ENCODE measurements at regions not wholly inside any gene's neighbourhood (a gene's known extent, or its start where the extent isn't known, plus 50 kb on each side); places are given as distances from the start of the nearest gene placed in this dataset.

- no peak for DNase-seq (ENCODE audit: extremely low spot score in 2 of 2)
- intact Hi-C loops (cut with DNase I), result no loop called here
- Histone ChIP-seq H3K9me3 (no peaks in the 10 kb centered on the region), H3K27me3 (no peaks in the 10 kb centered on the region), H3K4me3 (no peak overlapping the region), H3K27ac (no peak overlapping the region), H3K36me3 (no peaks in the 10 kb centered on the region), H3K4me1 (peaks cover 3% of the 10 kb centered on the region)
- TF ChIP-seq POLR2A (IDR thresholded peaks at IDR 0.05) (no peak), POLR2AphosphoS5 (IDR thresholded peaks at IDR 0.05; ENCODE audit: insufficient read depth in 1 of 2, low read depth in 1 of 2) (no peak)
Measured at GRCh38 chr6:79818471-79818870, 128.9 kb downstream of the ELOVL4 start.

DNA sequence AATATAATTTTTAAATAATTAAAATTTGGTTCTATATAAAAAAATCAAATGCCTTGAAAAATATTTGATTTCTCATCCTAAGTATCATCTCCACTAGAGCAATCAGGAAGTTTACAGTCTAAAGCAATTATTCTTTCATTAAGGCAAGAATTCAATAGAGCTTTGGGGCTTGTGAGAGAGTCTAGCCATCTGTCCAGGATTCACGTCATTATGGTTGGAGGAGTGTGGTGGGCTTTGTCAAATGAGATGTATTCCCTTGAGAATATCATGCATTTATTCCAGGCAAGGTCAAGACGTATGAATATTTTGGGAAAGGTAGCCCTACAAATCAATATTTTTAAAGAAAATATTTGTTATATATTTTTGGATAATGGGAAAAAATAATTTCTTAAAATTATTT lies 132.4 kb downstream of the ELOVL4 start:
- H3K27ac ChIP-seq, result no peak overlapping the region
- no peaks in the 10 kb centered on the region for H3K27me3 ChIP-seq
- H3K4me3 ChIP-seq, result no peak overlapping the region
- intact Hi-C loops (cut with DNase I), result no loop called here
- no peak for DNase-seq (ENCODE audit: extremely low spot score in 2 of 2)
- no peaks in the 10 kb centered on the region for H3K36me3 ChIP-seq
- no peaks in the 10 kb centered on the region for H3K9me3 ChIP-seq
- TF ChIP-seq POLR2A (IDR thresholded peaks at IDR 0.05) (no peak), POLR2AphosphoS5 (IDR thresholded peaks at IDR 0.05; ENCODE audit: insufficient read depth in 1 of 2, low read depth in 1 of 2) (no peak)
- TF ChIP-seq, protein P1, sequence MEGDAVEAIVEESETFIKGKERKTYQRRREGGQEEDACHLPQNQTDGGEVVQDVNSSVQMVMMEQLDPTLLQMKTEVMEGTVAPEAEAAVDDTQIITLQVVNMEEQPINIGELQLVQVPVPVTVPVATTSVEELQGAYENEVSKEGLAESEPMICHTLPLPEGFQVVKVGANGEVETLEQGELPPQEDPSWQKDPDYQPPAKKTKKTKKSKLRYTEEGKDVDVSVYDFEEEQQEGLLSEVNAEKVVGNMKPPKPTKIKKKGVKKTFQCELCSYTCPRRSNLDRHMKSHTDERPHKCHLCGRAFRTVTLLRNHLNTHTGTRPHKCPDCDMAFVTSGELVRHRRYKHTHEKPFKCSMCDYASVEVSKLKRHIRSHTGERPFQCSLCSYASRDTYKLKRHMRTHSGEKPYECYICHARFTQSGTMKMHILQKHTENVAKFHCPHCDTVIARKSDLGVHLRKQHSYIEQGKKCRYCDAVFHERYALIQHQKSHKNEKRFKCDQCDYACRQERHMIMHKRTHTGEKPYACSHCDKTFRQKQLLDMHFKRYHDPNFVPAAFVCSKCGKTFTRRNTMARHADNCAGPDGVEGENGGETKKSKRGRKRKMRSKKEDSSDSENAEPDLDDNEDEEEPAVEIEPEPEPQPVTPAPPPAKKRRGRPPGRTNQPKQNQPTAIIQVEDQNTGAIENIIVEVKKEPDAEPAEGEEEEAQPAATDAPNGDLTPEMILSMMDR (IDR thresholded peaks at IDR 0.05), result no peak
- peaks cover 6% of the 10 kb centered on the region for H3K4me1 ChIP-seq

GRCh38 chr6:79813854-79814709 lies 133.3 kb downstream of the ELOVL4 start:
- TF ChIP-seq, protein P1 (IDR thresholded peaks at IDR 0.05), result peak; percentile 32 to 55 (median 51)
- no peak for TF ChIP-seq POLR2A (IDR thresholded peaks at IDR 0.05)
- peaks cover 6% of the 10 kb centered on the region for H3K4me1 ChIP-seq
- intact Hi-C loops (cut with DNase I), result no loop called here

GRCh38 chr6:79813143-79813850 lies 134.1 kb downstream of the ELOVL4 start:
- no peaks in the 10 kb centered on the region for H3K27me3 ChIP-seq
- intact Hi-C loops (cut with DNase I), result no loop called here
- peaks cover 6% of the 10 kb centered on the region for H3K4me1 ChIP-seq
- H3K9me3 ChIP-seq, result no peaks in the 10 kb centered on the region
- TF ChIP-seq POLR2AphosphoS5 (IDR thresholded peaks at IDR 0.05; ENCODE audit: insufficient read depth in 1 of 2, low read depth in 1 of 2) (no peak), POLR2A (IDR thresholded peaks at IDR 0.05) (no peak)
- TF ChIP-seq, protein P1 (IDR thresholded peaks at IDR 0.05), result no peak
- H3K36me3 ChIP-seq, result no peaks in the 10 kb centered on the region
- H3K27ac ChIP-seq, result no peak overlapping the region
- DNase-seq (ENCODE audit: extremely low spot score in 2 of 2), result no peak
- H3K4me3 ChIP-seq, result no peak overlapping the region

More at GRCh38 chr6:79813854-79814709, 133.3 kb downstream of the ELOVL4 start:
- H3K9me3 ChIP-seq, result no peaks in the 10 kb centered on the region
- DNase-seq (ENCODE audit: extremely low spot score in 2 of 2), result no peak
- H3K36me3 ChIP-seq, result no peaks in the 10 kb centered on the region
- H3K27ac ChIP-seq, result no peak overlapping the region
- no peak overlapping the region for H3K4me3 ChIP-seq
- H3K27me3 ChIP-seq, result no peaks in the 10 kb centered on the region

GRCh38 chr6:79812195-79812594 lies 135.2 kb downstream of the ELOVL4 start:
- Histone ChIP-seq H3K9me3 (no peaks in the 10 kb centered on the region), H3K4me3 (no peak overlapping the region), H3K27me3 (no peaks in the 10 kb centered on the region), H3K27ac (no peak overlapping the region), H3K4me1 (peaks cover 6% of the 10 kb centered on the region), H3K36me3 (no peaks in the 10 kb centered on the region)
- DNase-seq (ENCODE audit: extremely low spot score in 2 of 2), result no peak
- TF ChIP-seq, protein P1 (IDR thresholded peaks at IDR 0.05), result no peak
- TF ChIP-seq POLR2A (IDR thresholded peaks at IDR 0.05), result no peak
- TF ChIP-seq POLR2AphosphoS5 (IDR thresholded peaks at IDR 0.05; ENCODE audit: insufficient read depth in 1 of 2, low read depth in 1 of 2), result no peak
- intact Hi-C loops (cut with DNase I), result no loop called here

Data from vagina (tissue), 2 donors.